ENCODE measurements at regions not wholly inside any gene's neighbourhood (a gene's known extent, or its start where the extent isn't known, plus 50 kb on each side); places are given as distances from the start of the nearest gene placed in this dataset.

DNA sequence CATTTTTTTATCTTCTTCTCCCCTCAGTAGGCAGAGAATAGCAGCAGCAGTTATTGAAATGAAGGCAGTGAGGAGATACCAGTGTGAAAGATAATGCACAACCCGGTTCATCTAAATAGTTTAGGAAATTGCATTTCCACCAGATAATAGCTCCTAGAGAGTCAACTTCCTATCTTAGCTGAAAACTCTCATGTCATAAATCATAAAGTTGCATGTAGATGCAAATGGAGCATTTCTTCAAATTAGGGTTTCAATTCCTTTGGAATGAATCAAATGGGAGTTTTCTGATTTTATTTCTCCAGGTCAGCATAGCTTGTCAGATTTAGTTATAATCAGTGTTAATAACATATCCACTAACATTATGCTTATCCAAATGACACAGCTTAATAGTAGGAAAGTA is 335.3 kb downstream of the CNTNAP4 start:
- TF ChIP-seq GATA2 (IDR thresholded peaks at IDR 0.05; ENCODE audit: low read depth, low read length) (no peak), GATA3 (IDR thresholded peaks at IDR 0.05; ENCODE audit: low read depth, low read length) (no peak)

DNA sequence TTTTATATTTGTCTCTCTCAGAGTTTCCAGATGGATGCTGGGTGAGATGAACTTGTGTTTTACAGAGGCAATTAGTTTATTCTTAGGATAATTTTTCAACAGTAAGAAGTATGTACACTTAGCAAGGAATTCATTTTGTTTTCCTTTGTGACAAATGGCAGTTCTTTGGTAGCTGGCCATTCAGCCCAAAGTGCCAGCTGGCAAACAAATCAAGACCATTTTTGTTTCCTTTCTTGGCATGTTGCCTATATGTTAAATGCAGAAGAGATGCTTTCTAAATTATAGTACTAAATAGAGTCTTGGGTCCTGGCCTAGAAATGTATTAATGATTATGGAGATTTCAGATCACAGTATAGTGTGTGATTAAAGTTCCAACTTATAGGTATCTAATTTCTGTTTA is 337.1 kb downstream of the CNTNAP4 start:
- TF ChIP-seq GATA3 (IDR thresholded peaks at IDR 0.05; ENCODE audit: low read depth, low read length): no peak
- no peak for TF ChIP-seq GATA2 (IDR thresholded peaks at IDR 0.05; ENCODE audit: low read depth, low read length)

DNA sequence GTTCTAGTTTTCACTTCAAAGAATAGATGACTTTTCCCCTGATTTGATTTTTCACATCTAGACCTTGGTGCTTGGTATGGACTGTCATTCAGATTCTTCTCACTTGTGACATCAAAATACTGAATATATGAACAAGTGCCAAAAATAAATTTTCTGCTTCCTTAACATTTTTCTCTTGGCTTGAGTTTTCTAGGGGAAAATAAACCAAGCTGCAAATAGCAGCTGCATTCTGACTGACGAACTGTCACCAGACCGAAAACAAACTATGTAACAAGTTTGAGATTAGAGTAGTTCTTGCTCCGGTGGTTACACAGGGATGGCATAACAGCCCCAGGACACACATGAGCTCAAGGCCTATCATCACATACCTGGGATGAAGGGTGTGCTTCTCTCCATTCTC is 345.7 kb downstream of the CNTNAP4 start:
- no peak for TF ChIP-seq GATA3 (IDR thresholded peaks at IDR 0.05; ENCODE audit: low read depth, low read length)
- TF ChIP-seq GATA2 (IDR thresholded peaks at IDR 0.05; ENCODE audit: low read depth, low read length): no peak

DNA sequence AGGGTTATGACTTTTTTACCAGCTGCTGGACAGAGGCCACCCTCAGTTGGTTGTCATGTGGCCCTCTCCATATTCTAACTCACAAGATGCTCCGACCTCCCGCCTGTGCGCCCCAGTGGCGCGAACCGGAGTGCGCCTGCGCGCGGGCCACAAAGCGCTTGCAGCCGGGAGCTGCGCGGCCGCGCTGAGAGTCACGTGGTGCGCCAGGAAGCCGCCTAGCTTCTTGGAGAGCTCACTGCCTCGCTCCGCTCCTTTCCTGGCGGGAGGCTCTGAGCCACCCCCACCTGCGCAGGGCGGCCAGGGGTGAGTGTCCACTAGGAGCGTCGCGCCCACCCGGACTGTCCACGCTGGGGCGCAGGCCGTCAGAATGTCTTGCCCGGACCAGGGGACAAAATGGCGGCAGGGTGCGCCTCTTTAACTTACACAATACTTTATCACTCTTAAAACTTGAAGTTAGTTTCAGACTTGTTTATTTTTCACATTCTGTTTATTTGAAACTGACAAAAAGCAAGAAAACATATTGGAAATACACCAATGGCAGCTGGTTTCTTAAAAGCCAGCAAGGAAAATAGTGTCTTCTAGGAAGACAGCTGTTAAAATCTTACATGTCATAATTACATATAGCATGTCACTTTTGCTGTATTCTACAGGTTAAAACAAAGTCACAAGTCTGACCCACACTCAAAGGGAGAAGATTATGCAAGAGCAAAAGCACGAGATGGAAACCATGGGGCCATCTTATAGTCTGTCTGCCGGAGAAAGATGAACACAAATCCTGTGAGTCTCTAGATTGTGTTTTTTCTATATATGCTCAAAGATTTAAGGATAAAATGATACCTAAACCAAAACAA is 357.9 kb downstream of the CNTNAP4 start:
- TF ChIP-seq GATA3 (IDR thresholded peaks at IDR 0.05; ENCODE audit: low read depth, low read length): no peak
- no peak for TF ChIP-seq GATA2 (IDR thresholded peaks at IDR 0.05; ENCODE audit: low read depth, low read length)

DNA sequence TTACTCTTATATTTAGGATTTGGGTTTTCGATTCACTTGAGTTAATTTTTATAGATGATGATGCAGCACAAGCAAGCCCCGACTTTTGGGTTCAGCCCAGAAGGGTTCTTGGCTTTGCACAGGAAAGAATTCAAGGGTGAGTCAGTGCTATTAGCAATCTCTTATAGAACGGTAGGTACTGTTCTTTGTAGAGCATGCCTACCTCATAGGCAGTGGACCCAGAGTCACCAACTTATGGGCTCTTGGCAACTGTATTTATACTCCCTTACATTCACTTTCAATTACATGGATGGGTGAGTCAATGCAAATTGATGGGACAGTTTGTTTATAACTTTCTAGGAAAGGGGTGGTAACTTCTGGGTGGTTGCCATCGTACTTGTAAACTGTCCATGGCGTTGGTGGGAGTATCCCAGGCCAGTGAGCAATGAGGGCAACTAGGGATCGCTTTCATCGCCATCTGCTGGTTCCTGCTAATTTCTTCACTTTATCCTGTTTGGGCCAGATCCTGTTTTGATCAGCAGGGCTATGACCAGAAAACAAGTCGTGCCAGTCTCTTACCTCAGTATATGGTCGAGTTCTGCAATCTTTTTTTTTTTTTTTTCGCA is 362.6 kb downstream of the CNTNAP4 start:
- TF ChIP-seq GATA3 (IDR thresholded peaks at IDR 0.05; ENCODE audit: low read depth, low read length): no peak

DNA sequence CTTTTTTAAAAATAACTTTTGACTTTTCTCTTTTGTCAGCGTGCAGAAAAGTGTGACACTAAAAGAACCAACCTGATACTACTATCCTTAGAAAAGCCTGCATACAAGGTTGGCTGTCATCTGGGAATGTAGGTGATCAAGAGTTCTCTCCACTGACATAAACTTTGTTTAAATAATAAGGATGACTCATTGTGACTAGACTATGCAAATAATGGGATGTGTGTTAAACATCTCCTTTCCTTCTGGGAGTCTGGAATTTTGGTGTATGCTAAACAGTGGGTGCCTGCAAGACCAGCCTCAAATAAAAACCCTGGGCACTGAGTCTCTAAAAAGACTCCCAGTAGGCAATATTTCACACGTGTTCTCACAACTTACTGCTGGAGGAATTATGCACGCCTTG is 373.4 kb downstream of the CNTNAP4 start:
- TF ChIP-seq GATA2 (IDR thresholded peaks at IDR 0.05; ENCODE audit: low read depth, low read length) (no peak), GATA3 (IDR thresholded peaks at IDR 0.05; ENCODE audit: low read depth, low read length) (no peak)

DNA sequence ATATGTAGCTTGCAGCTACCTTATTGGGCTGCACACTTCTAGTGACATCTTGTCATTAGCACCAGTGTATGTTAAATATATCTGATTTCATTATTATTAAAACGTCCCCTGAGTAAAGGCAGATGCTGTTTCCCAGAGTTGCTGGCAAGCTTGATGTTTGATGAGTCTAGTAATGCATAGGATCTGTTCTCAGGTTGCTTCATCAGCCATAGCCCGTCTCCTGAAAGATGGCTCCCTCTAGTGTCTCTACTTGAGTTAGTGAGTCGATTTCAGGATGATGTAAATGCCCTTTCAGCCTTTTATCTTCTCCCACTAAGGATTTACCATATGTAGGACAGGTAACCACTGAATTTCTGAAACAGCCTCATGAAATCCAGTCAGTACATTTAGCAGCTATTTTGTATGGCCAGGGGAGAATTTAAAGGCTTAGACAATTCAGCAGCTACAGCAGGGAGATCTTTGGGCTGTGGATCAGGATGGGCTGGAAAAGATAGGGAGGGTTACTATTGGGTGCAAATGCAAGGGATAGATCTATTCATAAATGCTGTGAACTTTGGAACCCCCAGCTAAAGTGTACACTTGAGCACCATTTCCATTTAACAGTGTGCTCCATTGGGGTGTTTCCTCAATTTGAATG is 376.3 kb downstream of the CNTNAP4 start:
- TF ChIP-seq GATA3 (IDR thresholded peaks at IDR 0.05; ENCODE audit: low read depth, low read length) (no peak), GATA2 (IDR thresholded peaks at IDR 0.05; ENCODE audit: low read depth, low read length) (no peak)

DNA sequence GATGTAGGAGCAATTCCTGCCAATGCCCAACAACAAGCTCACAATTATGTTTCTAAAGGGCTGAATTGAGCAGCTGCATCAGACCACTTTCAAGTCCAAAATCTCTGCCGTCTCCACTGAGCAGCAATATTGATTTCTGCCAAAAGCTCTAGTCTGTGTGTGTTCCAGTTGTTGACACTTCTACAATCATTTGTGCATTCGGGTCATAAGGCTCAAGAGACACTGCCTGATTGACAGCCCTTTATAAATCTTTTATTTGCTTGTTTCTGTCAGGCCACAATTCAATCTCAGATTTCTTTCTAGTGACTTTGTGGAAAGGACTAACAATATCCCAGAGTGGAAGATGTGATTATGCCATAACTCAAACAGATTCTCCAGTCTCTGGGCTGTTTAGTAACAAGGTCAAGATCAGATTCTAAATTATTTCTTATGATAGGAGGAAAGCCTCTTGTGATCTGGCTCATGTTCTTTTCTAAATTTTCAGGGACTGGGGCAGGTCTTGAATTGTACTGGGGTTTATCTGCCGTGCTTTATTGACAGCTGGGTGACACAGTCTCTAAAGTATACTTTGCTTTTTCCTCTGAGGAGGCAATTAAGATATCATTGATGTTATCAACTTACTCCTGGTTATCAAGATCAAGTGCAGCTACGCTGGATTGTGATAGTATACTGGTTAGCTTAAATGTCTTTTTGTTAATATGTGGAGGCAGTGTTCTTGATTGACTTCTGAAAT is 377.1 kb downstream of the CNTNAP4 start:
- TF ChIP-seq GATA2 (IDR thresholded peaks at IDR 0.05; ENCODE audit: low read depth, low read length) (no peak), GATA3 (IDR thresholded peaks at IDR 0.05; ENCODE audit: low read depth, low read length) (no peak)

DNA sequence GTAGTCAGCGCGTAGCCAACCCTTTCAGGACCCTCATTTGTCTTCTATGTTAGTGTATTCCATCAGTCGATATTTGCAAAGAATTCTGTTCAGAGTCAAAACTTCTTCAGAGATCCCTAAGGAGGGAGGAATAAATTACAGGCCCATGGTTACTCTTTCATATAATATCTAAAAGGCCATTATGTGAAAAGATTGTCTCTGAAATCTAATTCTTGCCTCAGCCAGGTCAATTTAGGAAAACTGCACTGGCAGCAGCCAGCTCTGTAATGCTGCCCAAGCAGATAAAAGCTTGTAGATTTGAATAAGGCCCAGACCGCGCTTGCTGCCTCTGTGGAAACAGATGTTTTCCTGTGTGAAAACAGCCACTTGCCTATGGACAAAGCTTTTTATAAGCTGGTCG is 379.8 kb downstream of the CNTNAP4 start:
- peak; percentile 80 for TF ChIP-seq GATA2 (IDR thresholded peaks at IDR 0.05; ENCODE audit: low read depth, low read length)
- peak; percentile 13; the same call in 1 of the 2 replicates for TF ChIP-seq GATA3 (IDR thresholded peaks at IDR 0.05; ENCODE audit: low read depth, low read length)

DNA sequence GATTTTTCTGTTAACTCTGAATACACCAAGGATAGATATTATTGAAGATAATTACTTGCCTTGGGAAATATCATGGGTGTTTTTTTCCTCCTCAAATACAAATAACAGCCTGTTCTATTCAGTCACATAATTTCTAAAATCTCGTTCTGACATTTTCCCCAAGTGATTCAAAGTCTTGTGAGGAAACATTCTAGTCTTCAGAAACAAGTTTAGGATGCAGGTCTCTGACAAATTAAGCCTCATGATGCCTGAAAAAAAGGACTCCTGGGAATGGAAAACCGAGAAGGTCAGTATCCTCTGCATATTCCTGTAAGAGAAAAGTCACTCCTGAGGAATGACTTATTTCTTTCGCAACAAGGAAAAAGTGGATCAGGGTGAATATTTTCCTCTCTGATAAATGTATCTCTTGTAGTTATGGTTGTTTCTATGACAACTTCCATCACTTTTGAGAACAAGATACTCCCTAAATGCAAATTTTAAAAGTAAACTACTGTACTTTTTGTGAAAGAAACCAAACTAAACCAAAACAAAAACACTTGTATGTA is 384.6 kb downstream of the CNTNAP4 start:
- TF ChIP-seq GATA2 (IDR thresholded peaks at IDR 0.05; ENCODE audit: low read depth, low read length) (no peak), GATA3 (IDR thresholded peaks at IDR 0.05; ENCODE audit: low read depth, low read length) (no peak)

DNA sequence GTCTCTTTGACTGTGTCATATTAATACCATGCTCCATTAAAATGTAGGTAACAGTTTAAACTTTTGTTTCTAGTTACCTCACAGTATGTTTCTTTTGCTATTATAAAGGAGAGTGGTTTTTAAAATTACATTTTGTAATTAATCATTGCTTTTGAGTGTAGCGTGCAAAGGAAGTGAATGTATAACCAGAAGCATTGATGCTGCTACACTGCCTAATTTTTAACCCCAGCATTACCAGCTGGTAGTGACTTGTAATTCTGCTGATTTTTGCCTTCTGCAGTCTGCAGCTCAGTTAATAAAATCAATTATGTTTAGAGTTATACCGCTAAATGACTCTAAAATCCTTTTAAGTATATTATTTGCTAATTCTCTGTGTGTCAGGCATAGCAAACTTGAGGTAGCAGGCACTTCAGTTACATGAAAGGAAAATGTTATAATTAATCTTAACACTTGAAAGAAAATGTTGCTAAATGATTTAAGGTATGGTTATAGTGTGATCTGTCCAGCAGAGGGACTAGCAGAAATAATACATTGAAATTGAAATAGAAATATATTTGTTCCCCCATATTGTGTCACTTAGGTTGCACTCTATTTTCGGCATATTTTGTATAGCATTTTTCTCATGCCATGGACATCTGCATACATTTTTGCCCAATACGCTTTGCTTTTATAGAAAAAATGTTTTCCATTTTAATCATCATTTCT is 388.5 kb downstream of the CNTNAP4 start:
- TF ChIP-seq GATA3 (IDR thresholded peaks at IDR 0.05; ENCODE audit: low read depth, low read length): no peak
- TF ChIP-seq GATA2 (IDR thresholded peaks at IDR 0.05; ENCODE audit: low read depth, low read length): no peak

DNA sequence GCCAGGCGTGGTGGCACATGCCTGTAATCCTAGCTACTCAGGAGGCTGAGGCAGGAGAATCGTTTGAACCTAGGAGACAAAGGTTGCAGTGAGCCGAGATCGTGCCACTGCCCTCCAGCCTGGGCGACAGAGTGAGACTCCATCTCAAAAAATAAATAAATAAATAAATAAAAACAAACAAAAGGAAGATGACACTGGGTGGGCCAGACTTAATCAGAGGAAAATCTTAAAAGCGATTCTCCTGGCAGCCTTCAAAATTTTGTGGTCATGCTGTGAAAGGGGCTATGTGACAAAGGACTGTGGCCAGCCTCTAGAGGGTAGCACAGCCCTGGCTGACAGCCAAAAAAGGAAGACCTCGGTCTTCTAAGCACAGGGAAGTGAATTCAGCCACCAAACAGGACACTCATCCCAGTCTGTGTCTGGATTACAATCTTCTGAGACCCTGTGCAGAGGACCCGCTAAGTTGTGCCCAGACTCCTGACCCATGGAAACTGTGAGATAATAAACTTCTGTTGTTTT is 391.1 kb downstream of the CNTNAP4 start:
- TF ChIP-seq GATA2 (IDR thresholded peaks at IDR 0.05; ENCODE audit: low read depth, low read length) (no peak), GATA3 (IDR thresholded peaks at IDR 0.05; ENCODE audit: low read depth, low read length) (no peak)

DNA sequence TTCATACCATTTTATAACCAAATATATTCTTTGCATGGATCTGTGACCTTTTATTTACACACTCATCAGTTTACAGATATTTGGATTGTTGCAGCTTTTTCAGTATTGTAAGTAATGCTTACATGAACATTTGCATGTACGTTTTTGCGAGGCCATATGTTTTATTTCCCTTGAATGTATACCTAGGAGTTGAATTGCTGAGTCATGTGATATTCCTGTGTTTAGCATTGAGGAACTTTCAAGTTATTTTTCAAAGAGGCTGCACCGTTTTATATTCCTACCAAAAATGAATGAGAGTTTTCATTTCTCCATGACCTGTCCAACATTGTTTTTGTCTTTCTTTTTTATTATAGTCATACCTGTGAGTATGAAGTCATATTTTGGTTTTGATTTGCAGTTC is 392.1 kb downstream of the CNTNAP4 start:
- TF ChIP-seq GATA2 (IDR thresholded peaks at IDR 0.05; ENCODE audit: low read depth, low read length): no peak
- TF ChIP-seq GATA3 (IDR thresholded peaks at IDR 0.05; ENCODE audit: low read depth, low read length): no peak
